ENCODE measurements at regions not wholly inside any gene's neighbourhood (a gene's known extent, or its start where the extent isn't known, plus 50 kb on each side); places are given as distances from the start of the nearest gene placed in this dataset.

- TF ChIP-seq, protein P1, sequence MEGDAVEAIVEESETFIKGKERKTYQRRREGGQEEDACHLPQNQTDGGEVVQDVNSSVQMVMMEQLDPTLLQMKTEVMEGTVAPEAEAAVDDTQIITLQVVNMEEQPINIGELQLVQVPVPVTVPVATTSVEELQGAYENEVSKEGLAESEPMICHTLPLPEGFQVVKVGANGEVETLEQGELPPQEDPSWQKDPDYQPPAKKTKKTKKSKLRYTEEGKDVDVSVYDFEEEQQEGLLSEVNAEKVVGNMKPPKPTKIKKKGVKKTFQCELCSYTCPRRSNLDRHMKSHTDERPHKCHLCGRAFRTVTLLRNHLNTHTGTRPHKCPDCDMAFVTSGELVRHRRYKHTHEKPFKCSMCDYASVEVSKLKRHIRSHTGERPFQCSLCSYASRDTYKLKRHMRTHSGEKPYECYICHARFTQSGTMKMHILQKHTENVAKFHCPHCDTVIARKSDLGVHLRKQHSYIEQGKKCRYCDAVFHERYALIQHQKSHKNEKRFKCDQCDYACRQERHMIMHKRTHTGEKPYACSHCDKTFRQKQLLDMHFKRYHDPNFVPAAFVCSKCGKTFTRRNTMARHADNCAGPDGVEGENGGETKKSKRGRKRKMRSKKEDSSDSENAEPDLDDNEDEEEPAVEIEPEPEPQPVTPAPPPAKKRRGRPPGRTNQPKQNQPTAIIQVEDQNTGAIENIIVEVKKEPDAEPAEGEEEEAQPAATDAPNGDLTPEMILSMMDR (conservative IDR thresholded peaks at IDR 0.05; ENCODE audit: low read length) = peak; percentile 96
- no peak for TF ChIP-seq EZH2phosphoT487 (IDR thresholded peaks at IDR 0.05; ENCODE audit: borderline replicate concordance, low read depth, low read length)
These were observed 127.2 kb upstream of the ATF7IP start for GRCh38 chr12:14238221-14238792.
